GM21528 (cell line): ENCODE measurements at regions not wholly inside any gene's neighbourhood (a gene's known extent, or its start where the extent isn't known, plus 50 kb on each side); places are given as distances from the start of the nearest gene placed in this dataset.

ENCODE experiments used
- ATAC-seq: cut with Tn5 transposase; IDR thresholded peaks from one replicate; pipeline ENCODE4 v1.9.1; 2021; ENCODE audit warnings: mild to moderate bottlenecking, moderate library complexity; ENCODE audit not compliant: unreplicated experiment, low FRiP score

DNA sequence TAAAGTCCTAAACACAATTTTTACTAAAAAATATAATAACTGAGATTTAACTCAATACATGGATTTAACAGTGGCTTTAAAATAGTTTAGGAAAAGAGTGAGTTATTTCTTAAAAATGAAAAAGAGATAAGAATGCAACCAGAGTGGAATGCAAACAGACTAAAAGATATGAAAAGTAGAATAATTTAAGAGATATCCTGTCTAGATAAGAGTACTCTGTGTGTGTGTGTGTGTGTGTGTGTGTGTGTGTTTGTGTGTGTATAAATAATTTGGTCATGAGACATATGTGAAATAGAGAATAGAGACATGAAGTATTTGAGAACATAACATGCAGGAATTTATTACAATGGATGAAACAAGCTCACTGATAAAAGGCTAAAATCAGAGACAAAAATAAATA is 986.9 kb upstream of the CHORDC1 start:
- no peak for ATAC-seq

GRCh38 chr11:91209306-91209705 is 986.5 kb upstream of the CHORDC1 start:
- no peak for ATAC-seq

- no peak for ATAC-seq
Observed at GRCh38 chr11:91199866-91200265, 977.0 kb upstream of the CHORDC1 start.

- no peak for ATAC-seq
Observed at GRCh38 chr11:91194546-91194945, 971.7 kb upstream of the CHORDC1 start.

GRCh38 chr11:91188484-91188883 is 965.6 kb upstream of the CHORDC1 start:
- ATAC-seq: no peak

- ATAC-seq: no peak
Observed at GRCh38 chr11:91187314-91187713, 964.5 kb upstream of the CHORDC1 start.

- ATAC-seq: no peak
Observed at GRCh38 chr11:91178366-91178765, 955.5 kb upstream of the CHORDC1 start.

- no peak for ATAC-seq
Observed at GRCh38 chr11:91174734-91175133, 951.9 kb upstream of the CHORDC1 start.

DNA sequence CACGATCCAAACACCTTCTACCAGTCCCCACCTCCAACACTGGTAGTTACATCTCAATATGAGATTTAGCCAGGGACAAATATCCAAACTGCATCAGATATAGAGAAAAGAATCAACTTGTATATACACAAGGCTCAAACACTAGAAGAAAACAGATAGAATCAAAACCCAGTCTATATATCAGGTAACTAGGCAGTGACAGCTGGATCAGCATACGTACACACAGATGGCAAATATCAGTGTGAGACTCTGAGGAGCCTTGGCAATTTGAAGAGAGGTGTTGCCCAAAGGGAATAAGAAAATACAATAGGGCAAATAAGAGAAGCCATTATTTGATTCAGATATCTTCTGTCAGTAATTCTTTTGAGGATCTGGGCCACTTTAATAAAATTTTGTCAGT is 951.3 kb upstream of the CHORDC1 start:
- ATAC-seq: no peak

GRCh38 chr11:91173701-91174100 is 950.9 kb upstream of the CHORDC1 start:
- no peak for ATAC-seq

DNA sequence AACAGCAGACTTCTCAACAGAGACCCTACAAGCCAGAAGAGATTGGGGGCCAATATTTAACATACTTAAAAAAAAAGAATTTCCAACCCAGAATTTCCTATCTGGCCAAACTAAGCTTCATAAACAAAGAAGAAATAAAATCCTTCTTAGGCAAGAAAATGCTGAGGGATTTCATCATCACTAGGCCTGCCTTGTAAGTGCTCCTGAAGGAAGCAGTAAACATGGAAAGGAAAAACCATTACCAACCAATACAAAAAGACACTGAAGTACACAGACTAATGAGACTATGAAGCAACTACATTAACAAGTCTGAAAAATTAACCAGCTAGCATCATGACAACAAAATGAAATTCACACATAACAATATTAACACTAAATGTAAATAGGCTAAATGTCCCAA is 947.9 kb upstream of the CHORDC1 start:
- ATAC-seq: no peak

DNA sequence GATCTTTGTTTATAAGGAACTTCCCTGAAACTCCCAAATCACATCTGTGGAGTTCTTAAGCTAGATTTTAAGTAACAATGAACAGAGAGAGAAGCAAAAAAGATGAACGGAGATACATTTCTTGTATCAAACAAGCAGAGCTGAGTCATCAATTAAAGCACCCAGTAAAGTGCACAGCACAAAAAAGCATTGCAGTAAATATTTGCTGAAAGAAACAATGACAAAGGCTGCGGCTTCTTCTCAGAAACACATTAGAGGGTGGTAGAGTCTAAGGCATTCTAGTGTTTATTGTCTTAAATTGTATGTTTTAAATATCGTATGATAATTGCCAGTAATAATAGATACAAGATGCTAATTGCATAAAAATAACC is 941.6 kb upstream of the CHORDC1 start:
- ATAC-seq: no peak

GRCh38 chr11:91163619-91164451 is 941.0 kb upstream of the CHORDC1 start:
- no peak for ATAC-seq

DNA sequence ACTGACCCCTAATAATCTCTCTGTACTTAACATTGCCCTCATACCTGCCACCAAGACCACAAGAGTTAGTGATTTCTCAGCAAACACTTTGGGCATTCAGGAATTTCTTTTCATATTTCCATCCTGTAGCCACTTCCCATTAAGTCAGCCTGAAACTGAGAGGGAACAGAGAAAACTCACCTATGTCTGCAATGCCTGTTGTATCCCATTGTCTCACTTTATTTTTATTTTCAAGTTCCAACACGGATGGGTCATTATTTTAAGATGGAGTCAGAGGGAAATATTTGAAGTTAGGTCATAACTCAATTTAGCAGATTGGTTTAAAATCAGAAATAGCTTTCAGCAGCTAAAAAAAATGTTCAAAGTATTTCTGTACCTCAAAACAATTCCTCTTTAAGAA is 937.8 kb upstream of the CHORDC1 start:
- no peak for ATAC-seq

DNA sequence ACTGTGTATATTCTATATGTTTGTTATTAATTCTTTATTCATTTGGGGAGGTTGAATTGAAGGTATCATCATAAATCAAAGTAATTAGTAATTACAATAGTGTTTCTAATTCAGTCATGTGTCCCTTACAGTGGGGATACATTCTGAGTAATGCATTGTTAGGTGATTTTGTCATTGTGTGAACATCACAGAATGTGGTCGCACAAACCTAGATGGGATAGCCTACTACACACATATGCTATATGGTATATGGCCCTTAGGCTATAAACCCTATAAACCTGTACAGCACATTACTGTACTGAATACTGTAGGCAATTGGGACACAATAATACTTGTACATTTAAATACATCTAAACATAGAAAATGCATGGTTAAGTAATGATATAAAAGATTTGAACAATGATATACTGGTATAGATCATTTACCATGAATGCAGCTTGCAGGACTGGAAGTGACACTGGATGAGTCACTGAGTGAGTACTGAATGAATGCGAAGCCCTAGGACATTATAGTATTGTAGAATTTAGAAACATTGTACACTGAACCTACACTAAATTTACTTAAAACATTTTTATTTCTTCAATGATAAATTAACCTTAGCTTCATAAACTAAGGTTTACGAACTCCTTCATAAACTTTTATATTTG is 936.2 kb upstream of the CHORDC1 start:
- no peak for ATAC-seq

GRCh38 chr11:91158297-91158696 is 935.4 kb upstream of the CHORDC1 start:
- no peak for ATAC-seq

DNA sequence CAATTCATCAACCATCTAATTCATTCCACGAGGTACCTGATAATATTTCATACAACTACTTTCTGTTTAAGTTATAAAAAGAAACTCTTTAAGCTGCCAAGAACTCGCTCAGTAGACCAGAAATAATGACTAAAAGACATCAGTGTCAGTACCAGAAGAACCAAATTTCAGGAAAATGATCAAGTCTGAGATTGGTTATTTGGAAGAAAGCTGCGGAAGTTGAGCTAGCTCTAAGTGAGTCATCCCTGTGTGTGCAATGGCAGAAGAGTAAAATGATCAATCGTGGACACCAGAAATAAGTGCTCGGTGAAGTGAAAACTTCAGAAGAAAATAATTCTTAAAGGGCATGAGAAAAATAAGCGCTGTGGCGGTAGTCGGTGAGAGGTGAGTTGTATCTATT is 933.2 kb upstream of the CHORDC1 start:
- ATAC-seq: no peak

DNA sequence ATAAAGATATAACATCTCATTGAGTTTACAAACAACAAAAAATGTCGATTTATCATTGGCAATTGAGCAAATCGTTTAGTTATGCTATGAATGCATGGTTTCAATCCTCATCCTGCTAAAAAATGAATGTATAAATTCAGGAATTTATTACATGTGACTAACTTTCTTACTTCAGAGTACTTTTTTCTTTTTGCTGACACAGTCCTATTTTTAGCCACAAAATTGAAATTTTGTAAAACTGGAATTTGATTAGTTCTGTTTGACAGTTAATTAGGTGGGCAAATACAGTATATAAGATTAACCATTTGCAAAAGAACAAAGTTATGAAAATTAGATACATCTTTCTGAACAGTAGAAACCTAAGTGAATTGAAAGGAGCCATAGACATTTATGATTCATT is 925.0 kb upstream of the CHORDC1 start:
- ATAC-seq: no peak

GRCh38 chr11:91141655-91142054 is 918.8 kb upstream of the CHORDC1 start:
- ATAC-seq: no peak

DNA sequence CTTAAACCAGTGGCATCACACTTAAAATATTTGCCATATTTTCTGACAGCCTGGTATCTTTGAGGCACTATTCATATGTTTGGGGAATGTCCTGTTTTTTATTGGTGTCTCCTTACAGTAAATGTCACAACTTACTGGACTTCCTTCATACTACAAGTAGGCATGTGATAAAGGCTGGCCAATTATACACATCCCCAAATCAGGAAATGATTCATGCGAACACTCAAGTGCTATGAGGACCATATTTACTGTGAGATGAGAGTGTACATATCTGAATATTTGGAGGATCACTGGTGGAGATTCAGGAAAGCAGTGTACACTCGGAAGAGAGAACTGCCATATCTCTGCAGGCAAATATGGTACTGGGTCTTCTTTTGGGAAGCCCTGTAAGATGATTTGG is 913.8 kb upstream of the CHORDC1 start:
- no peak for ATAC-seq

GRCh38 chr11:91133361-91133760 is 910.5 kb upstream of the CHORDC1 start:
- ATAC-seq: no peak

GRCh38 chr11:91129596-91129995 is 906.7 kb upstream of the CHORDC1 start:
- ATAC-seq: no peak
